ENCODE measurements at regions not wholly inside any gene's neighbourhood (a gene's known extent, or its start where the extent isn't known, plus 50 kb on each side); places are given as distances from the start of the nearest gene placed in this dataset.

DNA sequence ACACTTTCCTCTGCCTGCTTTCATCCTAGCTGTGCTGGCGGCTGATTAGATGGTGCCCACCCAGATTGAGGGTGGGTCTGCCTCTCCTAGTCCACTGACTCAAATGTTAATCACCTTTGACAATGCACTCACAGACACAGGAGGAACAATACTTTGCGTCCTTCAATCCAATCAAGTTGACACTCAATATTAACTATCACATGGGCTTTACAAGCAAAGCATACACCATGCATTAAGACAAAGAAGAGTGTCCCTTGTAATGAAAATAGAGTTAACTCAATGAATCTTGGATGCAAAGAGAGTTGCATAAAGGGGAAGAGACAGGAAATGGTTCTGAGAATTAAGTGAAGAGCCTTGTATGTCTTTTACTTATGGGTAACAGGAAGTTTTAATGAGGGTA, 298.7 kb upstream of the BRINP1 start:
- Mint-ChIP-seq H3K4me1 (ENCODE audit: low read depth, unreplicated experiment) (no peaks in the 10 kb centered on the region), H3K27ac (ENCODE audit: unreplicated experiment) (no peak overlapping the region)
- BruUV-seq (replicated peaks) = no TSS peak

DNA sequence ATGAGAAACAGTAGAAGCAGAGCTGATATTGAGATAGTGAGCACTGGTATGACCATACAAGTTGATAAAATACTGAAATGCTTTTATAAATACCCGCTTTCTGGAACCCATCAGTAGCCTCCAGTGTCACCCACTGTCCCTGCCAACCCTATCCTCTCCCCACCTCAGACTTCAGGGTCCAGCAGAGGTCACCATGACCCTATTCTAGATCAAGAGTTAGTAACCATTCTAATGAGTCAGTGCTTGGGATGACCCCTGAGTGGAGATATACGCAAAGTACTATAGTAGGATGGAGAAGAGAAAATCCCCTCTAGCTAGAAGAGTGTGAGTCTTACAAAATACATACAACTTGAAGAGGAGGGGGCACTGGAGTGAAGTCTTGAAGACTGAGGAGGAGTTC, 297.9 kb upstream of the BRINP1 start:
- Histone ChIP-seq H3K4me1 (no peaks in the 10 kb centered on the region), H3K9me3 (no peaks in the 10 kb centered on the region), H3K36me3 (ENCODE audit: control insufficient read depth, insufficient read depth, low read length) (no peaks in the 10 kb centered on the region), H3K4me3 (ENCODE audit: low read depth, low read length) (no peak overlapping the region), H3K27me3 (replicated peaks; ENCODE audit: control insufficient read depth, insufficient read depth, low read length) (no peaks in the 10 kb centered on the region)
- CTCF ChIA-PET = no interaction called here
- Mint-ChIP-seq H3K9me3 (ENCODE audit: unreplicated experiment) (no peaks in the 10 kb centered on the region), H3K27ac (ENCODE audit: unreplicated experiment) (no peak overlapping the region), H3K4me3 (ENCODE audit: unreplicated experiment) (no peak overlapping the region), H3K36me3 (ENCODE audit: insufficient read depth, unreplicated experiment) (no peaks in the 10 kb centered on the region), H3K4me1 (ENCODE audit: low read depth, unreplicated experiment) (no peaks in the 10 kb centered on the region), H3K27me3 (ENCODE audit: insufficient read depth, unreplicated experiment) (peaks cover 9% of the 10 kb centered on the region)
- no TSS peak for BruUV-seq (replicated peaks)
- TF ChIP-seq, protein P1, sequence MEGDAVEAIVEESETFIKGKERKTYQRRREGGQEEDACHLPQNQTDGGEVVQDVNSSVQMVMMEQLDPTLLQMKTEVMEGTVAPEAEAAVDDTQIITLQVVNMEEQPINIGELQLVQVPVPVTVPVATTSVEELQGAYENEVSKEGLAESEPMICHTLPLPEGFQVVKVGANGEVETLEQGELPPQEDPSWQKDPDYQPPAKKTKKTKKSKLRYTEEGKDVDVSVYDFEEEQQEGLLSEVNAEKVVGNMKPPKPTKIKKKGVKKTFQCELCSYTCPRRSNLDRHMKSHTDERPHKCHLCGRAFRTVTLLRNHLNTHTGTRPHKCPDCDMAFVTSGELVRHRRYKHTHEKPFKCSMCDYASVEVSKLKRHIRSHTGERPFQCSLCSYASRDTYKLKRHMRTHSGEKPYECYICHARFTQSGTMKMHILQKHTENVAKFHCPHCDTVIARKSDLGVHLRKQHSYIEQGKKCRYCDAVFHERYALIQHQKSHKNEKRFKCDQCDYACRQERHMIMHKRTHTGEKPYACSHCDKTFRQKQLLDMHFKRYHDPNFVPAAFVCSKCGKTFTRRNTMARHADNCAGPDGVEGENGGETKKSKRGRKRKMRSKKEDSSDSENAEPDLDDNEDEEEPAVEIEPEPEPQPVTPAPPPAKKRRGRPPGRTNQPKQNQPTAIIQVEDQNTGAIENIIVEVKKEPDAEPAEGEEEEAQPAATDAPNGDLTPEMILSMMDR (IDR thresholded peaks at IDR 0.05; ENCODE audit: insufficient read depth in 1 of 2, low read depth in 1 of 2, low read length in 1 of 2, severe bottlenecking in 1 of 2, unreplicated experiment in 1 of 2) = no peak
- POLR2A ChIA-PET = no interaction called here
- DNase-seq = no peak
- intact Hi-C loops (cut with micrococcal nuclease; ENCODE audit: unreplicated experiment) = no loop called here

More for the DNA sequence above, 298.7 kb upstream of the BRINP1 start:
- no peaks in the 10 kb centered on the region for H3K9me3 ChIP-seq
- no peak overlapping the region for H3K4me3 ChIP-seq (ENCODE audit: low read depth, low read length)
- H3K4me1 ChIP-seq = no peaks in the 10 kb centered on the region
- Mint-ChIP-seq H3K36me3 (ENCODE audit: insufficient read depth, unreplicated experiment) (no peaks in the 10 kb centered on the region), H3K27me3 (ENCODE audit: insufficient read depth, unreplicated experiment) (peaks cover 9% of the 10 kb centered on the region), H3K4me3 (ENCODE audit: unreplicated experiment) (no peak overlapping the region), H3K9me3 (ENCODE audit: unreplicated experiment) (no peaks in the 10 kb centered on the region)
- POLR2A ChIA-PET = no interaction called here
- H3K27me3 ChIP-seq (replicated peaks; ENCODE audit: control insufficient read depth, insufficient read depth, low read length) = no peaks in the 10 kb centered on the region
- no peaks in the 10 kb centered on the region for H3K36me3 ChIP-seq (ENCODE audit: control insufficient read depth, insufficient read depth, low read length)
- TF ChIP-seq, protein P1 (IDR thresholded peaks at IDR 0.05; ENCODE audit: insufficient read depth in 1 of 2, low read depth in 1 of 2, low read length in 1 of 2, severe bottlenecking in 1 of 2, unreplicated experiment in 1 of 2) = no peak
- intact Hi-C loops (cut with micrococcal nuclease; ENCODE audit: unreplicated experiment) = no loop called here
- CTCF ChIA-PET = no interaction called here
- DNase-seq = no peak

DNA sequence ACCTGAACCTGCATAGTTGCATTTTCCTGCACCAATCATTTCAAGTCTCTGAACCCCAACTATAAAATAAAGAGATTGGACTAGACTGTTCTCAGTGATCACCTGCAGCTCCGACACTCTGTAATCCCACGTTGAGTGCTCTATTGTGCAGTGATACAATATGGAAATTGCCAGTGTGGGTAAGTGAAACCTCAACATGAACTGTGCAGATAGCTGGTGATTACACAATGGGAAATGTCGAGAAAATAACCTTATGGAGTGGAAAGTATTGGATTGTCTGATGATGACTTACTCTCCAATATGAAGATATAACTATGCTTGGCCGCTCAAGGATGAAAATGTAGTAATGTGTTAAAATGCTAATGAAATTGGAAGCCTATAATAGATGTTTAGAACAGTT, 293.1 kb upstream of the BRINP1 start:
- no TSS peak for BruUV-seq (replicated peaks)
- no peaks in the 10 kb centered on the region for H3K9me3 ChIP-seq
- no peak for DNase-seq
- TF ChIP-seq, protein P1 (IDR thresholded peaks at IDR 0.05; ENCODE audit: insufficient read depth in 1 of 2, low read depth in 1 of 2, low read length in 1 of 2, severe bottlenecking in 1 of 2, unreplicated experiment in 1 of 2) = no peak
- Mint-ChIP-seq H3K27me3 (ENCODE audit: insufficient read depth, unreplicated experiment) (peaks cover 9% of the 10 kb centered on the region), H3K4me1 (ENCODE audit: low read depth, unreplicated experiment) (no peaks in the 10 kb centered on the region), H3K36me3 (ENCODE audit: insufficient read depth, unreplicated experiment) (no peaks in the 10 kb centered on the region), H3K4me3 (ENCODE audit: unreplicated experiment) (no peak overlapping the region), H3K9me3 (ENCODE audit: unreplicated experiment) (no peaks in the 10 kb centered on the region), H3K27ac (ENCODE audit: unreplicated experiment) (no peak overlapping the region)
- CTCF ChIA-PET = no interaction called here
- no peaks in the 10 kb centered on the region for H3K27me3 ChIP-seq (replicated peaks; ENCODE audit: control insufficient read depth, insufficient read depth, low read length)
- intact Hi-C loops (cut with micrococcal nuclease; ENCODE audit: unreplicated experiment) = no loop called here
- H3K36me3 ChIP-seq (ENCODE audit: control insufficient read depth, insufficient read depth, low read length) = no peaks in the 10 kb centered on the region
- H3K4me1 ChIP-seq = no peaks in the 10 kb centered on the region
- POLR2A ChIA-PET = no interaction called here
- H3K4me3 ChIP-seq (ENCODE audit: low read depth, low read length) = no peak overlapping the region
